ENCODE measurements at regions not wholly inside any gene's neighbourhood (a gene's known extent, or its start where the extent isn't known, plus 50 kb on each side); places are given as distances from the start of the nearest gene placed in this dataset.

DNA sequence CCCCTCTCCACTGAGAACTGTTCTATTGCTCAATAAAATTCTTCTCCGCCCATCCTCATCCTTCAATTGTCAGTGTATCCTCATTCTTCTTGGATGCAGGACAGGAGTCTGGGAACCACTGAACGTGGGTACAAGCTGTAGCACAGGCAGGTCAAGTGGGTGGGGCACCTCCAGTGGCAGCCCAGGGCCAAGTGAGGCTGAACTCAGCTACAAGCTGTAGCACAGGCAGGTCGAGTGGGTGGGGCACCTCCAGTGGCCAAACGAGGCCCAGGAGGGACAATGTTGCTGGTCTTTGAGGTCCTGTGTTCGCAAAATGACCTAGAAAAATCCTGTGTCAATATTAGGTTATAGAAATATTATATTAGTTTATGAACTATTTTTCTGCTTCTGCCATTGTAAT lies 352.0 kb downstream of the TMX3 start (continued):
- TF ChIP-seq, protein P1, sequence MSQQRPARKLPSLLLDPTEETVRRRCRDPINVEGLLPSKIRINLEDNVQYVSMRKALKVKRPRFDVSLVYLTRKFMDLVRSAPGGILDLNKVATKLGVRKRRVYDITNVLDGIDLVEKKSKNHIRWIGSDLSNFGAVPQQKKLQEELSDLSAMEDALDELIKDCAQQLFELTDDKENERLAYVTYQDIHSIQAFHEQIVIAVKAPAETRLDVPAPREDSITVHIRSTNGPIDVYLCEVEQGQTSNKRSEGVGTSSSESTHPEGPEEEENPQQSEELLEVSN (IDR thresholded peaks at IDR 0.05), result no peak
